ENCODE measurements at regions not wholly inside any gene's neighbourhood (a gene's known extent, or its start where the extent isn't known, plus 50 kb on each side); places are given as distances from the start of the nearest gene placed in this dataset.

- TF ChIP-seq, protein P1, sequence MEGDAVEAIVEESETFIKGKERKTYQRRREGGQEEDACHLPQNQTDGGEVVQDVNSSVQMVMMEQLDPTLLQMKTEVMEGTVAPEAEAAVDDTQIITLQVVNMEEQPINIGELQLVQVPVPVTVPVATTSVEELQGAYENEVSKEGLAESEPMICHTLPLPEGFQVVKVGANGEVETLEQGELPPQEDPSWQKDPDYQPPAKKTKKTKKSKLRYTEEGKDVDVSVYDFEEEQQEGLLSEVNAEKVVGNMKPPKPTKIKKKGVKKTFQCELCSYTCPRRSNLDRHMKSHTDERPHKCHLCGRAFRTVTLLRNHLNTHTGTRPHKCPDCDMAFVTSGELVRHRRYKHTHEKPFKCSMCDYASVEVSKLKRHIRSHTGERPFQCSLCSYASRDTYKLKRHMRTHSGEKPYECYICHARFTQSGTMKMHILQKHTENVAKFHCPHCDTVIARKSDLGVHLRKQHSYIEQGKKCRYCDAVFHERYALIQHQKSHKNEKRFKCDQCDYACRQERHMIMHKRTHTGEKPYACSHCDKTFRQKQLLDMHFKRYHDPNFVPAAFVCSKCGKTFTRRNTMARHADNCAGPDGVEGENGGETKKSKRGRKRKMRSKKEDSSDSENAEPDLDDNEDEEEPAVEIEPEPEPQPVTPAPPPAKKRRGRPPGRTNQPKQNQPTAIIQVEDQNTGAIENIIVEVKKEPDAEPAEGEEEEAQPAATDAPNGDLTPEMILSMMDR (IDR thresholded peaks at IDR 0.05; ENCODE audit: poor library complexity), result no peak
- TF ChIP-seq EZH2 (IDR thresholded peaks at IDR 0.05; ENCODE audit: borderline replicate concordance) (no peak), EZH2phosphoT487 (IDR thresholded peaks at IDR 0.05; ENCODE audit: low read depth, severe bottlenecking, unreplicated experiment) (no peak)
Observed at GRCh38 chr16:66103211-66103610, 263.3 kb upstream of the CDH5 start.
